Fibroblast of lung (primary cell): ENCODE measurements at regions not wholly inside any gene's neighbourhood (a gene's known extent, or its start where the extent isn't known, plus 50 kb on each side); places are given as distances from the start of the nearest gene placed in this dataset.

Experiments used
- DNase-seq, 2 donors: peaks; one replicate each; pipeline versions ENCODE4 v3.0.0 to v3.0.0-alpha.2; 2010; ENCODE audit warnings: low read depth in 2 of 2
- H2AFZ ChIP-seq: 2 replicates; pipeline ENCODE4 v1.5.1; 2012; ENCODE audit warnings: low read length, control low read depth, inconsistent platforms
- H3K27ac ChIP-seq: 2 replicates; pipeline ENCODE4 v1.5.1; 2011; ENCODE audit warnings: low read length, control low read depth; ENCODE audit not compliant: insufficient read depth
- H3K27me3 ChIP-seq: 2 replicates; pipeline ENCODE4 v1.5.1; 2011; ENCODE audit warnings: mild to moderate bottlenecking, low read length; ENCODE audit not compliant: control insufficient read depth, insufficient read depth
- H3K36me3 ChIP-seq: 2 replicates; pipeline ENCODE4 v1.5.1; 2011; ENCODE audit warnings: low read length; ENCODE audit not compliant: control insufficient read depth, insufficient read depth
- H3K4me1 ChIP-seq: 2 replicates; pipeline ENCODE4 v1.5.1; 2011; ENCODE audit warnings: low read length; ENCODE audit not compliant: control insufficient read depth, insufficient read depth; ENCODE audit errors: extremely low read depth
- H3K4me2 ChIP-seq: 2 replicates; pipeline ENCODE4 v1.5.1; 2011; ENCODE audit warnings: low read length, control low read depth; ENCODE audit not compliant: insufficient read depth; ENCODE audit errors: extremely low read depth
- H3K4me3 ChIP-seq, 4 experiments: fragments of 200-600 bp in 1 of 4; sonication (generic) in 1 of 4; replicated peaks in 1 of 4; 2 replicates each; pipeline ENCODE4 v1.5.1; 2011 to 2016; ENCODE audit warnings: low read length in 4 of 4, low read depth in 3 of 4, mild to moderate bottlenecking in 3 of 4, control low read depth in 2 of 4, inconsistent platforms in 1 of 4, mixed read lengths in 1 of 4; ENCODE audit not compliant: insufficient read depth in 1 of 4; ENCODE audit errors: control extremely low read depth in 1 of 4
- H3K79me2 ChIP-seq: 2 replicates; pipeline ENCODE4 v1.5.1; 2012; ENCODE audit warnings: mild to moderate bottlenecking, low read length, inconsistent platforms; ENCODE audit not compliant: control insufficient read depth, insufficient read depth
- H3K9ac ChIP-seq: 2 replicates; pipeline ENCODE4 v1.5.1; 2011; ENCODE audit warnings: mild to moderate bottlenecking, low read length, control low read depth; ENCODE audit not compliant: insufficient read depth
- H3K9me3 ChIP-seq: 2 replicates; pipeline ENCODE4 v1.5.1; 2012; ENCODE audit warnings: low read depth, low read length; ENCODE audit not compliant: control insufficient read depth, insufficient read depth
- H4K20me1 ChIP-seq: 2 replicates; pipeline ENCODE4 v1.5.1; 2011; ENCODE audit warnings: low read length; ENCODE audit not compliant: control insufficient read depth, insufficient read depth; ENCODE audit errors: extremely low read depth
- CTCF ChIP-seq, 2 donors: IDR thresholded peaks in 1 of 2; conservative IDR thresholded peaks in 1 of 2; 1 replicate in 1 of 2; 2 replicates in 1 of 2; pipeline ENCODE4 v1.5.1; 2011 to 2012; ENCODE audit warnings: low read length in 2 of 2, control low read depth in 1 of 2, inconsistent platforms in 1 of 2, low read depth in 1 of 2, mild to moderate bottlenecking in 1 of 2
- EZH2 ChIP-seq: IDR thresholded peaks from 2 replicates; pipeline ENCODE4 v1.5.1; 2012; ENCODE audit warnings: low read length, control low read depth, mild to moderate bottlenecking; ENCODE audit errors: missing control alignments

- no peak overlapping the region for H3K4me3 ChIP-seq
- H3K9ac ChIP-seq: no peak overlapping the region
- no peaks in the 10 kb centered on the region for H3K79me2 ChIP-seq
- H3K27ac ChIP-seq: no peak overlapping the region
- no peaks in the 10 kb centered on the region for H3K4me1 ChIP-seq
- H3K4me2 ChIP-seq: no peak overlapping the region
- H3K36me3 ChIP-seq: no peaks in the 10 kb centered on the region
- no peak for TF ChIP-seq EZH2
- no peak for TF ChIP-seq CTCF (conservative IDR thresholded peaks at IDR 0.05 in 1 of 2, IDR thresholded peaks at IDR 0.05 in 1 of 2; ENCODE audit: low read depth in 1 of 2, low read length in 2 of 2)
- H2AFZ ChIP-seq: no peak overlapping the region
- H3K27me3 ChIP-seq: no peaks in the 10 kb centered on the region
- no peaks in the 10 kb centered on the region for H4K20me1 ChIP-seq
- DNase-seq: no peak
- no peaks in the 10 kb centered on the region for H3K9me3 ChIP-seq
Observed at GRCh38 chr5:68465934-68466551, 250.5 kb downstream of the PIK3R1 start.

- H3K27me3 ChIP-seq: no peaks in the 10 kb centered on the region
- no peak overlapping the region for H3K4me3 ChIP-seq
- DNase-seq: no peak
- H3K36me3 ChIP-seq: no peaks in the 10 kb centered on the region
- H3K9me3 ChIP-seq: no peaks in the 10 kb centered on the region
- no peak overlapping the region for H3K4me2 ChIP-seq
- no peaks in the 10 kb centered on the region for H4K20me1 ChIP-seq
- H3K79me2 ChIP-seq: no peaks in the 10 kb centered on the region
- H2AFZ ChIP-seq: no peak overlapping the region
- no peak overlapping the region for H3K27ac ChIP-seq
- no peak for TF ChIP-seq CTCF (conservative IDR thresholded peaks at IDR 0.05 in 1 of 2, IDR thresholded peaks at IDR 0.05 in 1 of 2; ENCODE audit: low read depth in 1 of 2, low read length in 2 of 2)
- TF ChIP-seq EZH2: no peak
- no peak overlapping the region for H3K9ac ChIP-seq
- no peaks in the 10 kb centered on the region for H3K4me1 ChIP-seq
Observed at GRCh38 chr5:68467208-68467607, 251.7 kb downstream of the PIK3R1 start.

GRCh38 chr5:68467794-68468193, 252.2 kb downstream of the PIK3R1 start:
- H3K4me1 ChIP-seq: no peaks in the 10 kb centered on the region

More at GRCh38 chr5:68467794-68468193, 252.2 kb downstream of the PIK3R1 start:
- H3K9ac ChIP-seq: no peak overlapping the region
- H3K36me3 ChIP-seq: no peaks in the 10 kb centered on the region
- H3K79me2 ChIP-seq: no peaks in the 10 kb centered on the region
- no peak overlapping the region for H2AFZ ChIP-seq
- H3K27me3 ChIP-seq: no peaks in the 10 kb centered on the region
- TF ChIP-seq EZH2 (no peak), CTCF (conservative IDR thresholded peaks at IDR 0.05 in 1 of 2, IDR thresholded peaks at IDR 0.05 in 1 of 2; ENCODE audit: low read depth in 1 of 2, low read length in 2 of 2) (no peak)
- H3K27ac ChIP-seq: no peak overlapping the region
- H3K4me3 ChIP-seq: no peak overlapping the region
- no peak overlapping the region for H3K4me2 ChIP-seq
- no peaks in the 10 kb centered on the region for H4K20me1 ChIP-seq
- DNase-seq: no peak
- H3K9me3 ChIP-seq: no peaks in the 10 kb centered on the region
